ENCODE measurements at regions not wholly inside any gene's neighbourhood (a gene's known extent, or its start where the extent isn't known, plus 50 kb on each side); places are given as distances from the start of the nearest gene placed in this dataset.
"Not testable (repeated sequence)": the region's sequence is repeated elsewhere in the genome, so short reads cannot be mapped to it uniquely, and the experiment has no call there.

GRCh38 chr16:21506857-21507456 lies 92.4 kb upstream of the METTL9 start:
- TF ChIP-seq REST (IDR thresholded peaks at IDR 0.05; ENCODE audit: borderline replicate concordance); RAD21 (conservative IDR thresholded peaks at IDR 0.05); POLR2AphosphoS5 (IDR thresholded peaks at IDR 0.05); CTCF (IDR thresholded peaks at IDR 0.05; ENCODE audit: poor library complexity, severe bottlenecking); EP300 (conservative IDR thresholded peaks at IDR 0.05; ENCODE audit: poor library complexity, severe bottlenecking): not testable (repeated sequence)
